IMR-90 (cell line): ENCODE measurements at regions not wholly inside any gene's neighbourhood (a gene's known extent, or its start where the extent isn't known, plus 50 kb on each side); places are given as distances from the start of the nearest gene placed in this dataset.

Source experiments
- BHLHE40 ChIP-seq: fragments of 150-350 bp; IDR thresholded peaks from 2 replicates; pipeline ENCODE4 v1.6.1; 2016; ENCODE audit warnings: mild to moderate bottlenecking, low read depth, low read length
- MAFK ChIP-seq: IDR thresholded peaks from 2 replicates; pipeline ENCODE4 v1.6.1; 2012; ENCODE audit warnings: low read depth, low read length, improper control_type of control experiment
- POLR2A ChIP-seq: IDR thresholded peaks from 2 replicates; pipeline ENCODE4 v1.6.1; 2012; ENCODE audit warnings: mild to moderate bottlenecking, low read depth, low read length
- RAD21 ChIP-seq: IDR thresholded peaks from 2 replicates; pipeline ENCODE4 v1.6.1; 2012; ENCODE audit warnings: low read length, improper control_type of control experiment
- SMC3 ChIP-seq: fragments of 150-350 bp; IDR thresholded peaks from 2 replicates; pipeline ENCODE4 v1.6.1; 2016; ENCODE audit warnings: low read depth, mild to moderate bottlenecking, antibody characterized with exemption, low read length, moderate library complexity
- TF ChIP-seq, protein P1 (sequence below): conservative IDR thresholded peaks from 2 replicates; pipeline ENCODE4 v1.5.1; 2012; ENCODE audit warnings: mild to moderate bottlenecking, low read depth, low read length, improper control_type of control experiment

DNA sequence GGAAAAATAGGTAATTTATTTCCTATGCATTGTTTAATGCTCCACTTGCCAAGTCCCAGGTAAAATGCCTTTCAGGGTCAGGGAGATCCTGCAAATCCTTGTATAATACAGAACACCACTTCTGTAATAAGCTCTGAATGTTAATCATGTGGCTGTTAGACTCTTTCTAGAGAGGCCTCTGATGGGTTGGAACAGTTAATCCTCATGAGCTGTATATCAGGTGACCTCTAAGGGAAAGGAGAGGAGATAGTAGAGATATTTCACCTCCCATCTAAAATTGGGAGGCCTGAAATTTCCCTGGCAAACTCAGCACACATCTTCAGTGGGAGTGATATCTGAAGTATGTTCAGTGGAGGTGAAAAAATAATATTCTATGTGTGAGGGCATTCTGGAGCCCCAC lies 210.6 kb upstream of the WDFY3 start:
- TF ChIP-seq, protein P1, sequence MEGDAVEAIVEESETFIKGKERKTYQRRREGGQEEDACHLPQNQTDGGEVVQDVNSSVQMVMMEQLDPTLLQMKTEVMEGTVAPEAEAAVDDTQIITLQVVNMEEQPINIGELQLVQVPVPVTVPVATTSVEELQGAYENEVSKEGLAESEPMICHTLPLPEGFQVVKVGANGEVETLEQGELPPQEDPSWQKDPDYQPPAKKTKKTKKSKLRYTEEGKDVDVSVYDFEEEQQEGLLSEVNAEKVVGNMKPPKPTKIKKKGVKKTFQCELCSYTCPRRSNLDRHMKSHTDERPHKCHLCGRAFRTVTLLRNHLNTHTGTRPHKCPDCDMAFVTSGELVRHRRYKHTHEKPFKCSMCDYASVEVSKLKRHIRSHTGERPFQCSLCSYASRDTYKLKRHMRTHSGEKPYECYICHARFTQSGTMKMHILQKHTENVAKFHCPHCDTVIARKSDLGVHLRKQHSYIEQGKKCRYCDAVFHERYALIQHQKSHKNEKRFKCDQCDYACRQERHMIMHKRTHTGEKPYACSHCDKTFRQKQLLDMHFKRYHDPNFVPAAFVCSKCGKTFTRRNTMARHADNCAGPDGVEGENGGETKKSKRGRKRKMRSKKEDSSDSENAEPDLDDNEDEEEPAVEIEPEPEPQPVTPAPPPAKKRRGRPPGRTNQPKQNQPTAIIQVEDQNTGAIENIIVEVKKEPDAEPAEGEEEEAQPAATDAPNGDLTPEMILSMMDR = no peak
- TF ChIP-seq RAD21 = no peak
- no peak for TF ChIP-seq POLR2A
- TF ChIP-seq MAFK = no peak
- TF ChIP-seq SMC3 = no peak
- no peak for TF ChIP-seq BHLHE40
